ENCODE measurements at regions not wholly inside any gene's neighbourhood (a gene's known extent, or its start where the extent isn't known, plus 50 kb on each side); places are given as distances from the start of the nearest gene placed in this dataset.

GRCh38 chr18:42437646-42438045 lies 482.6 kb downstream of the PIK3C3 start:
- Histone ChIP-seq H3K36me3 (no peaks in the 10 kb centered on the region), H3K27me3 (no peaks in the 10 kb centered on the region), H3K4me1 (no peaks in the 10 kb centered on the region), H3K4me3 (no peak overlapping the region), H3K9me3 (no peaks in the 10 kb centered on the region), H3K27ac (no peak overlapping the region)
- no peak for DNase-seq
- TF ChIP-seq, protein P1, sequence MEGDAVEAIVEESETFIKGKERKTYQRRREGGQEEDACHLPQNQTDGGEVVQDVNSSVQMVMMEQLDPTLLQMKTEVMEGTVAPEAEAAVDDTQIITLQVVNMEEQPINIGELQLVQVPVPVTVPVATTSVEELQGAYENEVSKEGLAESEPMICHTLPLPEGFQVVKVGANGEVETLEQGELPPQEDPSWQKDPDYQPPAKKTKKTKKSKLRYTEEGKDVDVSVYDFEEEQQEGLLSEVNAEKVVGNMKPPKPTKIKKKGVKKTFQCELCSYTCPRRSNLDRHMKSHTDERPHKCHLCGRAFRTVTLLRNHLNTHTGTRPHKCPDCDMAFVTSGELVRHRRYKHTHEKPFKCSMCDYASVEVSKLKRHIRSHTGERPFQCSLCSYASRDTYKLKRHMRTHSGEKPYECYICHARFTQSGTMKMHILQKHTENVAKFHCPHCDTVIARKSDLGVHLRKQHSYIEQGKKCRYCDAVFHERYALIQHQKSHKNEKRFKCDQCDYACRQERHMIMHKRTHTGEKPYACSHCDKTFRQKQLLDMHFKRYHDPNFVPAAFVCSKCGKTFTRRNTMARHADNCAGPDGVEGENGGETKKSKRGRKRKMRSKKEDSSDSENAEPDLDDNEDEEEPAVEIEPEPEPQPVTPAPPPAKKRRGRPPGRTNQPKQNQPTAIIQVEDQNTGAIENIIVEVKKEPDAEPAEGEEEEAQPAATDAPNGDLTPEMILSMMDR (IDR thresholded peaks at IDR 0.05), result no peak
- intact Hi-C loops (cut with DNase I; ENCODE audit: low total_unique reads), result no loop called here

DNA sequence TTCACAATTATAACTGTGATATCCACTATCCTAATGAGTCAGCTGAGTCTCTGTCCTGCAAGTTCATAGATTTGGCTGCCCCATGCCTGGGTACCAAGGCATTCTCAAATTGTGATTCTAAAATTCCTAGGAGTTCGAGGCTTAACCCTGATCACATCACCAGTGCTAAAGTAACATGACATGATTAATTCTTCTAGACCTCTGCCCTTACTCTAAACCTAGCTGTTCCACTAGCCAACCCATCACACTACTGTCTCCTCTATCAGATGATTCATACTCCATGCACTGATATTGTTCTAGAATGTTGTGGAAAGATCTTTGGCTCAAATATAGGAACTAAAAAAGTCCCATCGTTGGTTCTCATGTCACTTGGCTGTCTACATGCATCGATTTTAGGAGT lies 487.6 kb downstream of the PIK3C3 start:
- DNase-seq, result no peak
- H3K36me3 ChIP-seq, result no peaks in the 10 kb centered on the region
- TF ChIP-seq, protein P1 (IDR thresholded peaks at IDR 0.05), result no peak
- H3K27ac ChIP-seq, result no peak overlapping the region
- intact Hi-C loops (cut with DNase I; ENCODE audit: low total_unique reads), result no loop called here
- H3K4me1 ChIP-seq, result no peaks in the 10 kb centered on the region
- no peak overlapping the region for H3K4me3 ChIP-seq
- H3K9me3 ChIP-seq, result peaks cover 0 to 5% (median 0%) of the 10 kb centered on the region in 3 donors
- no peaks in the 10 kb centered on the region for H3K27me3 ChIP-seq

GRCh38 chr18:42444349-42444748 lies 489.3 kb downstream of the PIK3C3 start:
- H3K27me3 ChIP-seq, result no peaks in the 10 kb centered on the region
- no peak overlapping the region for H3K27ac ChIP-seq
- TF ChIP-seq, protein P1 (IDR thresholded peaks at IDR 0.05), result no peak
- no peak overlapping the region for H3K4me3 ChIP-seq
- H3K4me1 ChIP-seq, result no peaks in the 10 kb centered on the region
- no peak for DNase-seq
- no peaks in the 10 kb centered on the region for H3K36me3 ChIP-seq
- intact Hi-C loops (cut with DNase I; ENCODE audit: low total_unique reads), result no loop called here
- H3K9me3 ChIP-seq, result peaks cover 0 to 13% (median 0%) of the 10 kb centered on the region in 3 donors

GRCh38 chr18:42445359-42445758 lies 490.3 kb downstream of the PIK3C3 start:
- intact Hi-C loops (cut with DNase I; ENCODE audit: low total_unique reads), result no loop called here
- TF ChIP-seq, protein P1 (IDR thresholded peaks at IDR 0.05), result no peak
- DNase-seq, result no peak

GRCh38 chr18:42446195-42446594 lies 491.2 kb downstream of the PIK3C3 start:
- Histone ChIP-seq H3K9me3 (peaks cover 0 to 13% (median 0%) of the 10 kb centered on the region in 3 donors), H3K4me3 (no peak overlapping the region), H3K27me3 (no peaks in the 10 kb centered on the region), H3K4me1 (no peaks in the 10 kb centered on the region), H3K36me3 (no peaks in the 10 kb centered on the region), H3K27ac (no peak overlapping the region)
- TF ChIP-seq, protein P1 (IDR thresholded peaks at IDR 0.05), result no peak
- intact Hi-C loops (cut with DNase I; ENCODE audit: low total_unique reads), result no loop called here
- no peak for DNase-seq

More at GRCh38 chr18:42445359-42445758, 490.3 kb downstream of the PIK3C3 start:
- Histone ChIP-seq H3K9me3 (peaks cover 0 to 13% (median 0%) of the 10 kb centered on the region in 3 donors), H3K4me1 (no peaks in the 10 kb centered on the region), H3K36me3 (no peaks in the 10 kb centered on the region), H3K27me3 (no peaks in the 10 kb centered on the region), H3K4me3 (no peak overlapping the region), H3K27ac (no peak overlapping the region)

DNA sequence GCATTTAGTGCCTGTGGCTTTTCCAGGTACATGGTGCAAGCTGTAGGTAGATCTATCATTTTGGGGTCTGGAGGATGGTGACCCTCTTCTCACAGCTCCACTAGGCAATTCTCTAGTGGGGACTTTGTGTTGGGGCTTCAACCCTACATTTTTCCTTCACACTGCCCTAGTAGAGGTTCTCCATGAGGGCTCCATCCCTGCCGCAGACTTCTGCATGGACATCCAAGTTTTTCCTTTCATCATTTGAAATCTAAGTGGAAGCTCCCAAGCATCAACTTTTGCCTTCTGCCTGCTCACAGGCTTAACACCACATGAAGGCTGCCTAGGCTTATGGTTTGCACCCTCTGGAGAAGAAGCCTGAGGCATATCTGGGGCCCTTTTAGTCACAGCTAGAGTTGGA lies 492.7 kb downstream of the PIK3C3 start:
- no peak overlapping the region for H3K4me3 ChIP-seq
- H3K27ac ChIP-seq, result no peak overlapping the region
- intact Hi-C loops (cut with DNase I; ENCODE audit: low total_unique reads), result no loop called here
- TF ChIP-seq, protein P1 (IDR thresholded peaks at IDR 0.05), result no peak
- H3K27me3 ChIP-seq, result no peaks in the 10 kb centered on the region
- H3K9me3 ChIP-seq, result peaks cover 0 to 13% (median 0%) of the 10 kb centered on the region in 3 donors
- no peak for DNase-seq
- no peaks in the 10 kb centered on the region for H3K36me3 ChIP-seq
- no peaks in the 10 kb centered on the region for H3K4me1 ChIP-seq

Measured in tibial artery (tissue), 4 donors.